ENCODE measurements at regions not wholly inside any gene's neighbourhood (a gene's known extent, or its start where the extent isn't known, plus 50 kb on each side); places are given as distances from the start of the nearest gene placed in this dataset.
"Not testable (repeated sequence)": the region's sequence is repeated elsewhere in the genome, so short reads cannot be mapped to it uniquely, and the experiment has no call there.

DNA sequence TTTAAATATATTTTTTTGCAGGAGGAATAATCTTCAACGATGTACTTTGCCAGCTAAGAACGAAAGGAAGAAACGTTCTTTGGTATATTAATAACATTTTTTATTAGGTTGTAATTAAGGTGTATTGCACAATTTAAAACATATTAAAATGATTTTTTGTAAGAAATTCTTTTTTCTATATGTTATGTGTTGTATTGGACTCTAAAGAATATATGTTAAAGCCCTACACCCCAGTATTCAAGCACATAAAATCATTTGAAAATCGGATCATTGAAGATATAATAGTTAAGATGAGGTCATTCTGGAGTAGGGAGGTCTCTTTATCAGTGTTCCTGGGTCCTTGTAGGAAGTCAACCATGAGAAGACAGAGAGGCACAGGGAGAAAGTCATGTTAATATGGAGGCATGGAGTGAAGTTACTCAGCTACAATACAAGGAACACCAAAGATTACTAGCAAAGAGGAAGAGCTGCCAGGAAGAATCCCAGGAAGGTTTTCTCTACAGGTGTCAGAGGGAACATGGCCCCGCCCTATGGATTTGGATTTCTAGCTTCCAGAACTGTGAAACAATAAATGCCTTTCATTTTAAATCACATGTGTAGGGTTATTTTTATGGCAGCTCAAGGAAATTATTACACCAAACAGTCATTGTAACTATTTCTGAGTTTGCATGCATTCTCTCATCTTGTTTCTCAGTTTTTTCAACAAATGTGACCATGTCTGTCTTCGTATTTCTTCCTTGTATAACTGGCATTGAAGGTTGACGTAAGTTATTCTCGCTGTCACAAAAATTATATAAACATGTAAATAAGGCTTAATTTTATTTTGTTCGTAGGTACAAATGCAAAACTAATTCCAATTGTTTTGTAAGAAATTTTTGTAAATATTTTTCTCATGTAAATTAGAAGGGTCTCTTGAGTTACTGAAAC is 75.4 kb upstream of the VPREB1 start:
- DNase-seq (ENCODE audit: low read depth, low spot score): no peak

DNA sequence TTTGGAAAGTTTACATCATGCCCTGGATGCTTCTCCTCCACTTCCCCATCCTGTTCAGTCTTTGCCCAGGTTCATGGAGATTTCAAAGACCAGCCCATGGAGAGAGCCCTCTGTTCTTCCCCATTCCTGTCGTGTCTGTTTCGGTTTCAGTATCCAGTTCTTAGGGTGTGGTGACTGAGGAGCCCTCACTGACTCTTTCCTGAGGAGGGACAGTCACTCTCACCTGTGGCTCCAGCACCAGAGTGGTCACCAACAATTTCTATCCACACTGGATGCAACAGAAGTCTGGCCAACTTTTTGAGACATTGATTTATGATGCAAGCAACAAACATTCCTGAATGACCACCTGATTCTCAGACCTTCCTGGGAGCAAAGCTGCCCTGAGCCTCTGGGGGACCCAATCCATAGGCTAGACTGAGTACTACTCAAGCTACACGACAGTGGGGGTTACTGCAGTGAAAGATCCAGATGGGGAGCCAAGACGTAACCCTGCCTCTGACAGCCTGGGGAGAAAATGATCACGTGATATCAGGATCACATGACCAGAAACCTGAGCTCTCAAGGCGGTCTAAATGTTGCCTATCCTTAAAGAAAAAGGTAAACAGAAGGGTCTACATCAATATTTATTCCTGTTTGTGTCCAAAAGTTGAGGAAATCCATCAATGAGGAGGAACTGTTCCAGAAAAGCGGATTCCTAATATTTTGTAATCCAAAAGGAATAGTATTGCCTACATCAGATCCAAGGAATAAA is 76.2 kb upstream of the VPREB1 start:
- DNase-seq (ENCODE audit: low read depth, low spot score): peak; percentile 69

DNA sequence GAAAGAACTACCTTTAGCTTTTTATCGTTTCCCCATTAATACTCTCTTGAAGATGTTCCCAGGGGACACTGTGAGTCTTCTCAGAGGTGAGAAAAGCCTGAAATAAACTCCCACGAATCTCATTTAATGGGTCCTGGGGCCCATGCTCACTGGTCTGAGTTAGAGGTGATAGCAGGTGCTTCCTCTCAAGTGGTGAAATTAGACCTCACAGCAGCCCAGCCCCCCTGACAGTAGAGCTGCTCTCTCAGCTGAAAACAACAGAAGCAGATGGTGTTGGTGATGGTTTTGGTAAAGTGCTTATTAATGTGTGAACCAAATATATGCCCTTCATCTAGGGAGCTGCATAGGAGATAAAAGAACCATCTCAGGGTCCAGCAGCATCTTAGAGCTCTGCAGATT is 76.8 kb upstream of the VPREB1 start:
- no peak for DNase-seq (ENCODE audit: low read depth, low spot score)

DNA sequence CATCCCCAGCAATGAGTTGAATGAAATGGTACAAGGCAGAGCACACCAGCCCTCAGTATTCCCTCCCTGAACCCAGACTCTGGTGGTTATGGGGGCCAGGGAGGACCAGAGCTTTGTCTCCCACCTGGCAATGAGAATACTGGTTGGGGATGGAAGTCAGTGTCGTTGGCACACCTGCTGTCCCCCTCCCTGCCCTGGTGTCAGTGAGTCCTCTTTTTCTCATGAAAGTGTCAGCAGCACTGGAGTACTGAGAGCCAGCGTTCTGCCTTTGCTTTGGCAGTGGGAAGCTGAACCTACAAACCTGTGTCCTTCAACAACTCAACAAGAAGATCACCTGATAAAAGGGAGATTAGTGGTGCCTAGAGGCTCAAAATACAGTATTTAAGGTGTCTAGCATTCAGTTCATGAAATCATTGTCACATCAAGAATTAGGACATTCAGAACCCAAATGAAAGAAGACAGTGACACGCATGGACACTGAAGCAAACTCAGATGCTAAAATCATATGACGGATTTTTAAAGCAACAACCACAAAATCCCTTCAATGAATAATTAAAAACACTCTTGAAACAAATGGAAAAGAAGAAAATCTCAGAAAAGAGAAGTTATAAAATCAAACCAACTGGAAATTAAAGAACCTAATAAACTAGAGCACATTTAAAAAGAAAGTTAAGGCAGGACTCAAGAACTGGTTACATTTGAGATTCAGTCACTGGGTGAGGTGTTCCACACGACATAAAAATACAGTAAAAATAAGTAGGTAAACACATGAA is 77.5 kb upstream of the VPREB1 start:
- DNase-seq (ENCODE audit: low read depth, low spot score): no peak

DNA sequence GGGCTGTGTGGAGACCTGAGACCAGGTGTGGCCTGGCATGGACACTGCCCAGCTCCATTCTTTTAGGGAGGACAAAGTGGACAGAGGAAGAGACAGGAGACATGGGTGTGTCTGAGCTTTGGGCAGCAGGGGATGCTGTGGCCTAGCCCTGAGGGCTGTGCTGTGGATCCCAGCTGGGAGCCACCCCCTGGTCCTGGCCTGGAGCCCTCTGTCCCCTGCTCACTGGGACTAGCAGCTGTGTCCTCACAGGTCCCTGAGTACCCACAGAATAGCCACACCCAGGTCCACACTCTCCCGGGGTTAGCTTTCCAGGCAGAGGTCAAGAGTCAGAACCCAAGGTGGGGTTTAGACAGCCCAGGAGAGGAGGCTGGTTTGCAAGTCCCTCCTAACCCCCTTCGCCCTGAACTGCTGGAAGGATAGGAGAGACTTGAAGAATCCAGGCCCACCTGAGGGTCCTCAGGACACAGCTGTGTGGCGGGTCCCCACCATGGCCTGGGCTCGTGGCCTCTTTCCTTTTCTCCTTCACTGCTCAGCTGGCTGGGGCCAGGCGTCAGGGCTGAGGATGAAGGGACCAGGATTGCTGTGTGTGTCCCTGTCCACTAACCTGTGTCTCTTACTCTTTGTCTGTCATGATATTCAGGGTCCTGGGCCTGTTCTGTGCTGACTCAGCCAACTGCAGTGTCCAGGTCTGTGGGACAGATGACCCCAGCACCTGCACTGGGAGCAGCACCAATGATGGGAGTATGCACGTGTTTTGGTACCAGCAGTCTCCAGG is 78.5 kb upstream of the VPREB1 start:
- DNase-seq (ENCODE audit: low read depth, low spot score): no peak

DNA sequence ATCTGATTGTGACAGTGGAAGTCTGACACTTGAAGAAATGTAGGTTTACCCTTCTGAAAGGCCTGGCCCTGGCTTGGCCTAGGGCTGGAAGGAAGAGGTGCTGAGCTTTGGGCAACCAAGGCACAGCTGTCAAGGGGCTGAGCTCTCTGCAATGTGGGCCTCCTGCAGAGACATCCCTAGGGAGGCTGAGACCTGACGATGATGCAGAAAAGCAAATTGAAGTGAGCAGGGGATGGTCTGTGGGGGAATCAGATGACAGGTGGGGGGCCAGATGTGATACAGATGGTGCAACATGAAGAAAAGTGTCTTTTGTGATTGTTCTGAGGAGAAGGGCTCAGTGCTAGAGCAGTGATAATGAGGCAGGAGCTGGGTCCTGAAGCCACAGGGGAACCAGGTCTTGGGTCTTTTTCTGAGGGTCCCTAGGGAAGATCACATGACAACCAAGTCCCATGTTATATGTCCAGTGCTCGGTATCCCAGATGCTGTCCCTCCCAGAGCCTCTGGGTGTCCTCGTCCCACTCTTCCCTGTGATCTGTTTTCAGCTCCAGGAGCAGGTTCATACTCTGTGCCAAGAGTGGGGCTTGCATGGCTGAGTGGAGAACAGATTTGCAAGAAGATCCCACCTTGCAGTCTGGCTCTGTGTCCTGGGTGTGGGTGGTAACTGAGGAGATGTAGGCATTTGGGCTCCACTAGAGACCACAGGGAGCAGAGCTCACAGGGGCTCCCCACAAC is 79.9 kb upstream of the VPREB1 start:
- DNase-seq (ENCODE audit: low read depth, low spot score): no peak

DNA sequence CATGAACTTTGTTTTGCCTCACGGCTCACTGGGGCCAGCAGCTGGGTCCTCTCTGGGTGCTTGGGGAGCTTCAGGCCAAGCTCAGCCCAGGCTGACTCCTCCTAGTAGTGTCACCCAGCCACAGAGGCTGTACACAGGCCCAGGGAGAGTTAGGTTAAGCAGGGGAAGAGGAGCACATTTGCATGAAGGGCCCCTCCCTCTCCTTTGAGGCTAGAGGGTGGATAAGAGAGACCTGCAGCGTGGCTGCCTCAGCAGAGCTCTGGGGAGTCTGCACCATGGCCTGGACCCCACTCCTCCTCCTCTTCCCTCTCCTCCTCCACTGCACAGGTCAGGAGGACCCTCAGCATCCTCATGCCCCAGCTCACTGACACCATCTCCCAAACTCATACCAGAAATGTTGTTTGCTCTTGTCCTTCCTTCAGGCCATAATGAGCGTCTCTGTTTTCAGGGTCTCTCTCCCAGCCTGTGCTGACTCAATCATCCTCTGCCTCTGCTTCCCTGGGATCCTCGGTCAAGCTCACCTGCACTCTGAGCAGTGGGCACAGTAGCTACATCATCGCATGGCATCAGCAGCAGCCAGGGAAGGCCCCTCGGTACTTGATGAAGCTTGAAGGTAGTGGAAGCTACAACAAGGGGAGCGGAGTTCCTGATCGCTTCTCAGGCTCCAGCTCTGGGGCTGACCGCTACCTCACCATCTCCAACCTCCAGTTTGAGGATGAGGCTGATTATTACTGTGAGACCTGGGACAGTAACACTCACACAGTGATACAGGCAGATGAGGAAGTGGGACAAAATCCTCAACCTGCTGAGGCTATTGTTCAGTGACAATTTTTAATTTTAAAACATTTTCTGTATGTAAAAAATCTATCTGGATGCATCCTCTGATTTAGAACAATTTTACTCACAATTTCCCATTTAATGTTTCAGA is 82.4 kb upstream of the VPREB1 start:
- no peak for DNase-seq (ENCODE audit: low read depth, low spot score)

DNA sequence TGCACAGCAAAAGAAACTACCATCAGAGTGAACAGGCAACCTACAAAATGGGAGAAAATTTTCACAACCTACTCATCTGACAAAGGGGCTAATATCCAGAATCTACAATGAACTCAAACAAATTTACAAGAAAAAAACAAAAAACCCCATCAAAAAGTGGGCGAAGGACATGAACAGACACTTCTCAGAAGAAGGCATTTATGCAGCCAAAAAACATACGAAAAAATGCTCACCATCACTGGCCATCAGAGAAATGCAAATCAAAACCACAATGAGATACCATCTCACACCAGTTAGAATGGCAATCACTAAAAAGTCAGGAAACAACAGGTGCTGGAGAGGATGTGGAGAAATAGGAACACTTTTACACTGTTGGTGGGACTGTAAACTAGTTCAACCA is 83.8 kb upstream of the VPREB1 start:
- not testable (repeated sequence) for DNase-seq (ENCODE audit: low read depth, low spot score)

DNA sequence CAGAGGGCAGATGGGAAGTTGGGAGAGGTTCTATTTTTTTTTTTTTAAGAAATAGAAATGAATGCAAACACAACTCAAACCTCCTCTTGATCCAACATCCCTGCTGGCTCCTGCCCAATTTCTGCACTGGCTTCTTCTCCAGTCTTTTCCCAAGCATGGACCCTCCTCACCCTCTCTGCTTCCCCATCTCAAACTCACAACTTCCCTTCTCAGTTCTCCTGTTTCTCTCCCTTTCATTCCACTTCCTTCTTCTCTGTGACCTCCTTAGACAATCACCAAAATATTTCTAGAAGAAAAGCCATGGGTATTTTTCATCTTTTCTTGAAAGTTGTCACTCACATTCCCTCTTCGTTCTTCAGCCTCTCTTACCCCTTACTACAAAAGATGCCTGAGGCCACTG is 85.2 kb upstream of the VPREB1 start:
- DNase-seq (ENCODE audit: low read depth, low spot score): no peak

DNA sequence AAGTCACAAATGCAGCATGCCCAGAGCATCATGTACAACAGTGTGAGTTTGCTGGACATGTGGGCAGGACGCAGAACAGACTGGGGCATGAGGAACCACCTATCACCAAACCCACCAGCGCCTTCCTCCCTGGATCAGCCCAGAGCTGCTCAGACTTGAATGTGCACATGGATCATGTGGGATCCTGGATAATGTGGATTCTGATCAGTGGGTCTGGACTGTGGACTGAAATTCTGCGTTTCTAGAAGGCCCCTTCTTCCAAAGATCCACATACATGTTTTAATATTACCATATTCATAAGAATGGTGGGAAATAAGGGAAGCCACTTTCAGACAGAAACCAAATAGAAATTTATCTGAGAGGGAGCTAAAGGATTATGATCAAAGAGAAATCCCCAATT is 85.6 kb upstream of the VPREB1 start:
- no peak for DNase-seq (ENCODE audit: low read depth, low spot score)

DNA sequence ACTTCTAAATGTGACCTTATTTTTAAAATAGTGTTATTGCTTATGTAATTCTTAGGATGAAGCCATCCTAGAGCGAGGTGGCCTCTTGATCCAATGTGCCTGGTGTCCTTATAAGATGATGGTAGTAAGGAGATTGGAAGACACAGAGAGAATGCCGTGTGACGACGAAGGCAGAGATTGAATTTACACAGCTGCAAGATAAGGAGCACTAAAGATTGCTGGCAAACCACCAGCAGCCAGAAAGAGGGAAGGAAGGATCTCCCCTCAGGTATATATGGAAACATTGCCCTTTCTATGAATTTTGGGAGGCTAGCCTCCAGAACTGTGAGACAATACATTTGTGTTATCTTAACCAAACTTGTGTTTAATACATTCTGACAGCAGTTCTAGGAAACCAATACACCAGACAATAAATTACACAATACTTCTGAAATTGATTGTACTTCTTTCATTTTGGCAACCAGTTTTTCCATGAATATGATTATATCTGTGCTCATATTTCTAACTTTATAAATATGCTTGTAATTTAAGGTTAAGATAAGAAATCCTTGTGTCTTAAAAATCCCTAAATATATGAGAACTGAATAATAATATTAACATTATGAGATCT is 86.3 kb upstream of the VPREB1 start:
- no peak for DNase-seq (ENCODE audit: low read depth, low spot score)

DNA sequence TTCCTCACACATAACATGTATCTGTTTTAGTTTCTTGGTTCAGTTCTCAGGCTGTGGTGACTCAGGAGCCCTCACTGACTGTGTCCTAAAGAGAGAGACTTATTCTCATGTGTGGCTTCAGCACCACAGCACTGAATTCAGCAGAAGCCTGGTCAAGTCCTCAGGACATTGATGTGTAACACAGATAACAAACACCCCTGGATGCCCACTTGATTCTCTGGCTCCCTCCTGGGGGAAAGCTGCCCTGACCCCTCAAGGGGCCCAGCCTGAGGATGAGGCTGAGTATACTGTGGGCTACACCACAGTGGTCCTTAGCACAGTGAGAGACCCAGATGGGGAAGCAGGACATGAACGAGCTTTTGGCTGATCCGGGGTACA is 87.2 kb upstream of the VPREB1 start:
- DNase-seq (ENCODE audit: low read depth, low spot score): no peak

DNA sequence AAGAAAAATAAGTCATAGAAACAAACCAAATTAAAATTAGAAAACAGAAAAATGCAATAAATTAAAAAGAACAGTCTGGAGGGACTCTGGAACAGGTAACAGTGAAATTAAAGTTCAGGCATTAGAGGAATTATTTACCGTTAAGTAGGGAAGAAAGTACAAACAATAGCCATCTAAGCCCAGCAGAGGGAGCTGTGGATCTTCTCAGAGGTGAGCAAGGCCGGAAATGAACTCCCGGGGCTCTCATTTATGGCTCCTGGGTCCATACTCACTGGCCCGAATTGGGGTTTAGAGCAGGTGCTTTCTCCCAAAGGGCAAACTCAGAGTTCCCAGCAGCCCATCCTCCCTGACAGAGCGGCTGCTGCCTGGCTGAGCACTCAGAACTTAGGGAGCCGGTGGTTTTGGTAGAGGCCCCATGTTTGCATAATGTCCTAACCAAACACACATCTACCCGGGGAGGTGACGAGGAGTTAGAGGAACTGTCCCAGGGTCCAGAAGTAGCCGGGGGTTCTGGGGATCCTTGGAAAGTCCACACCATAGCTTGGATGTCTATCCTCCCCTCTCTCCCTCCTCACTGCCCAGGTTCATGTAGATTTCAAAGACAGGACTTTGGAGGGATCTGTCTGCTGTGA is 87.8 kb upstream of the VPREB1 start:
- no peak for DNase-seq (ENCODE audit: low read depth, low spot score)

DNA sequence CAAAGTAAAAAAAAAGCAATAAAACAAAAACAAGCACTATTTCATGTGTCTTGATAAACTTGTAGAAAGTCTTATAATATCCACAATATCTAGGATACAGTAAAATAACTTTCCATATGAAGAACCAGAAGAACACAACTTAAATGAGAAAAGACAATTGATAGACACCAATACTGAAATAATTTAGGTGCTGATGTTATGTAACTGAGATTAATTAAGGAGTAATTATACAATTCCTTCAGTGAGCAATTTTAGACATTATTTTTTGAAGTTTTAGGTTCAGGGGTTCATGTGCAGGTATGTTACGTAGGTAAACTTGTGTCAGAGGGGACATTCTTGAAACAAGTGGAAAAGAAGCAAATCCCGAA is 88.3 kb upstream of the VPREB1 start:
- no peak for DNase-seq (ENCODE audit: low read depth, low spot score)

DNA sequence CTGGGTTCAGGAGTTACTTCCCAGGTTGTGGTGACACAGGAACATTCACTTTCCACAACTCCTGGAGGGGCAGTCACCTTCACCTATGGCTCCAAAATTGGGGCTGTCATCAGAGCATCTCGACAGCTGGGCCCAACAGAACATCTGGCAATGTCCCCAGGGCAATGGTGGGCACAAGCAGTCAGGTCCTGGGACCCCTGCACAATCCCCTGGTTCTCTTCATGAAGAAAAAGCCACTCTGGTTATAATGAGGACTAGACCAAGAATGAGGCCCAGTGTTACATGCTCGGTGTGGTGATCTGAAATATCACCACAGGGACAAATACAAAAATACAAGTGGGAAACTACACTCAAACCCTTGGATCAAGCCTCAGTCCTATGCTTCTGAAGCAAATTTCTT is 89.0 kb upstream of the VPREB1 start:
- DNase-seq (ENCODE audit: low read depth, low spot score): no peak

DNA sequence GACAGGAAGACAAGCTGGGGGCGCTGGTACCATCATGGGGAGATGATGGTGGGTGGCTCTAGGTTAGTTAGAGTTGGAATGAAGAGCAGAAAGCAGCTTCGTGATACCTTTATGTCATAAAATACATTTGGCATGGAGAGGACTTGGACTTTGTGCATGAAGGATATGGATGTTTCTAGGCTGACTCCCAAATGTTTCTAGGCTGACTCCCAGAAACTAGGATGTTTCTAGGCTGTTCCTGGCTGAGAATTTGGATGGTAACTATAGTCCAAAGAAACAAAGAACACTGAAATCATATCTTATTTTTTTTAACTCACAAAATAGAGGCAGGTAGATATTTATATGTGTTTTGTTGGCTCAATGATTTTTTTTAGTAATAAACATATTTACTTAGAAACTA is 89.4 kb upstream of the VPREB1 start:
- no peak for DNase-seq (ENCODE audit: low read depth, low spot score)

DNA sequence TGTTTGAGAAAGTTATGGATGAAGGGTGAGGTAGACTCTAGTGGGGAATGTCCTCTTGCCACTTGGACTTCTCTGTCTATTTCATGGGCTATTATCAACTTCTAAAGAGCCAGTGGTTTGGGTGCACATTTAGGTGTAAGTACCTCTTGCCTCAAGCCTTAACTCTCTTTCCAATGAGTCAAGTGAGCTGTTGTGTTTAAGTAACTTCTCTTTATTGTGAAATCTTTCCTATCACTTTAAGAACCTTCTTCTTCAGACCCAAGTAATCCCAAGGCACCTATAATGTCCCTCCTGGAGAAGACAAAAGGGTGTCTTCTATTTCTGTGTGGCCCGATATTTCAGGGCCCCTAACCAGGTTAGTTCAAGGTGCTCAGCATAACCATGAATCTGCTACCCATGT is 90.5 kb upstream of the VPREB1 start:
- DNase-seq (ENCODE audit: low read depth, low spot score): no peak

DNA sequence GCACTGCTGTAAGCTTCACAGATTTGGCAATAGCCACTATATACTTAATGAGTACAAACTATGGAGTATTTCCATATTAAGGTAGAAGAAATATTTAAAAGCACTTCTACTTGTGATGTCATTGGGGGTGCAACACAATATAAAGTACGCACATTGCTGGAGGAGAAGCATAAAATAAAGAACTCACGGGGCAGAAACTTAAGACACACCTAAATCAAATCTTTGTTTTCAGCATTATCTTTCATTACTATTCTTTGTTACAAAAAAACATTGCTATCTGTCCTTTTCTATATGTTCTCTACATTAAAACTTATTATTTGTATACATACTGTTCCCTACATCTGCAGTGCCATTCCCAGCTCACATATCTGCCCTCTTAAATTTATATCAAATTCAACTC is 93.3 kb upstream of the VPREB1 start:
- DNase-seq (ENCODE audit: low read depth, low spot score): no peak

DNA sequence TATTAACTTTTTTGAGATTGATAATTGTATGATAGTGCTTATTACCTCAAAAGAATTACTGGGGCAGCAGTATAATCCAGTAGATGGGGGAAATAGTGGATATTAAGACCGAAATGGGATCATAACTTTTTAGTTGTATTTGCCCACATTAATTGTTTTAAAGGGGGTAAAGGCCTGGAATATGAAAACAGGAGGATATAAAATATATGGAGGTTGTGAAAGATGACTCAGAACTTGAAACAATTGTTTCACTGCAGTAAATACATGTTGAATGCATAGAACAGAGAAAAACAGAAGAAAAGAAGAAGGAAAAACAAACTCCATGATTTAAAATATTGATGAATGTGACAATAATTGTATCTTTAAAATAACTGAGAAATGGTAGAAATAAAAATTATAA is 94.1 kb upstream of the VPREB1 start:
- DNase-seq (ENCODE audit: low read depth, low spot score): no peak
